Heart left ventricle (tissue), 16 donors: ENCODE measurements at regions not wholly inside any gene's neighbourhood (a gene's known extent, or its start where the extent isn't known, plus 50 kb on each side); places are given as distances from the start of the nearest gene placed in this dataset.
A peak's percentile ranks its signal among the peaks of the same experiment; 100 is the strongest.

Source experiments
- ATAC-seq, 4 donors: fragments of 200-7000 bp; cut with Tn5 transposase; one replicate each; pipeline ENCODE4 v1.9.1; 2020 to 2022; ENCODE audit warnings: moderate library complexity in 4 of 4, mild to moderate bottlenecking in 3 of 4, moderate number of reproducible peaks in 1 of 4
- DNase-seq, 5 donors: peaks; one replicate each; pipeline ENCODE4 v3.0.0-alpha.2; 2020
- H3K27ac ChIP-seq, 12 donors: fragments of 200-600 bp; sonication (generic) in 4 of 12; one replicate each; pipeline versions ENCODE4 v1.5.0 to v1.8.0; 2016 to 2022; ENCODE audit warnings: mild to moderate bottlenecking in 2 of 12
- H3K27me3 ChIP-seq, 9 donors: fragments of 200-600 bp; sonication (generic) in 2 of 9; one replicate each; pipeline versions ENCODE4 v1.5.1 to v1.8.0; 2016 to 2022; ENCODE audit warnings: mild to moderate bottlenecking in 3 of 9
- H3K36me3 ChIP-seq, 9 donors: fragments of 200-600 bp; sonication (generic) in 2 of 9; one replicate each; pipeline versions ENCODE4 v1.5.0 to v1.8.0; 2018 to 2022; ENCODE audit warnings: mild to moderate bottlenecking in 2 of 9
- H3K4me1 ChIP-seq, 12 donors: fragments of 200-600 bp; sonication (generic) in 4 of 12; one replicate each; pipeline versions ENCODE4 v1.5.0 to v1.8.0; 2016 to 2022; ENCODE audit warnings: mild to moderate bottlenecking in 3 of 12
- H3K4me3 ChIP-seq, 12 donors: fragments of 200-600 bp; sonication (generic) in 4 of 12; one replicate each; pipeline versions ENCODE4 v1.5.0 to v1.8.0; 2017 to 2022; ENCODE audit warnings: mild to moderate bottlenecking in 9 of 12, moderate library complexity in 4 of 12
- H3K9me3 ChIP-seq, 12 donors: fragments of 200-600 bp; sonication (generic) in 4 of 12; one replicate each; pipeline versions ENCODE4 v1.5.0 to v1.8.0; 2016 to 2022; ENCODE audit warnings: mild to moderate bottlenecking in 1 of 12
- POLR2A ChIP-seq, 2 donors: fragments of 450-650 bp; IDR thresholded peaks; one replicate each; pipeline ENCODE4 v1.6.1; 2017; ENCODE audit warnings: antibody characterized with exemption in 2 of 2, mild to moderate bottlenecking in 2 of 2, moderate library complexity in 2 of 2
- WGBS, 4 donors: extraction: QIAGEN DNeasy Blood & Tissue Kit in 2 of 4; methylation state at CpG; one replicate each; pipeline versions ENCODE4 v1.1.5 to v1.1.7; 2013 to 2018; 5-methylcytosine and 5-hydroxymethylcytosine counted together
- intact Hi-C, 10 donors: fragments of 100-400 bp; cut with DNase I; formaldehyde crosslinking; loops; one replicate each; pipeline versions ENCODE4 v1.11.1 to v1.14.2; 2022
- TF ChIP-seq, protein P1 (sequence below), 12 donors: fragments of 200-600 bp; sonication (generic) in 4 of 12; IDR thresholded peaks; one replicate each; pipeline versions ENCODE4 v1.5.0 to v1.8.0; 2018 to 2022; ENCODE audit warnings: antibody characterized with exemption in 12 of 12, mild to moderate bottlenecking in 5 of 12
- donor health status: ischemic (EF 13 %, LVEDD 7.1; RV severe dilation, severe dysfunction).
- donor health status: healthy with polysubstance abuse.
- donor health status: DM: no; HTN: yes; CAD: no.
- donor health status: DM: no; HTN: no; CAD: no.
- donor health status: ischemic (EF 25% LVEDD 6.9; RV normal size, moderate dysfunction).
- donor health status: ischemic (EF 25% LVEDD 5.7; RV mildly dilated, moderate dysfunction).
- donor health status: healthy.
- donor health status: DM: yes; HTN: yes; CAD: no.
- donor health status: ischemic (EF 35%, LVEDD 5.7; RV mildly dilated, moderate dysfunction).
- donor health status: nonischemic (EF 11% LVEDD 7.7; RV severe dilation, severe dysfunction).
- donor health status: DM: yes; HTN: yes; CAD: no.
- donor health status: PGD.
- donor health status: ischemic (EF 29% LVEDD 5.4; RV normal size, mild dysfunction).
- donor health status: nonischemic (EF 23%, LVEDD 6.1; RV moderate dilation, normal function).

DNA sequence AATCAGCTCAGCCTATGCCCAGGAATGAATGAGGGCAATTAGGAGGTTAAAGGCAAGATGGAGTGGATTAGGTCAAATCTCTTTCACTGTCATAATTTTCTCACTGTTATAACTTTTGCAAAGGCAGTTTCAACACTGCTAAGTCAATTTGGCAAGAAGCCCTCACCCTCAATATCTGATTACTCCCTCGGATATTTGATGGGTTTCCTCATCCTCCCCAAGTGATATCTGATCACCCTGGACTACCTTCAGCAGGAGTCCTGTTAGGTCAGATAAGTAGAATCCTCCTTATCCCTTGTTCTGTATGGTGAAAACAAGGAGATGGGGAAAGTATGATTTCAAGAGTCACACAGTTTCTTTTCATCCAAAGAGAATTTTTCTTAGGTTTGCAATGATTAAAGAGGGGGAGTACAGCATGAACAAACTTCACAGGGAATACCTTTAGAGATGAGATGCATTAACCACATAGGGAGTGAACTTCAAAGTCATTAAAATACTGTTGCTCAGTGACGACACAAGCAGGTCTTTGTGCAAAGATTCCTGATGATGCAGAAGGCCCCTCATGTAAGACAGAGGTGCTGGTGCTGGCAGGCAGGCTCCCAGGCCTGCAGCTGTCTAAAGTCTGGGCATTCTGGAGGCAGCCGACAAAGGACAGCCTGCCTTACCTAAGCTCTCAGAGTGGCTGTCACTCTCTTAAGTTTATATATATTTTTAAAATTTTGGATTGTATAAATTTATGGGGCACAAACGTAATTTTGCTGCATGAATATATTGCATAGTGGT is 75.4 kb upstream of the POM121L12 start:
- no peak overlapping the region for H3K27ac ChIP-seq
- H3K27me3 ChIP-seq = no peaks in the 10 kb centered on the region
- DNase-seq (no peak), ATAC-seq (no peak)
- peaks cover 0 to 8% (median 0%) of the 10 kb centered on the region in 12 donors for H3K9me3 ChIP-seq
- no peaks in the 10 kb centered on the region for H3K36me3 ChIP-seq
- TF ChIP-seq, protein P1, sequence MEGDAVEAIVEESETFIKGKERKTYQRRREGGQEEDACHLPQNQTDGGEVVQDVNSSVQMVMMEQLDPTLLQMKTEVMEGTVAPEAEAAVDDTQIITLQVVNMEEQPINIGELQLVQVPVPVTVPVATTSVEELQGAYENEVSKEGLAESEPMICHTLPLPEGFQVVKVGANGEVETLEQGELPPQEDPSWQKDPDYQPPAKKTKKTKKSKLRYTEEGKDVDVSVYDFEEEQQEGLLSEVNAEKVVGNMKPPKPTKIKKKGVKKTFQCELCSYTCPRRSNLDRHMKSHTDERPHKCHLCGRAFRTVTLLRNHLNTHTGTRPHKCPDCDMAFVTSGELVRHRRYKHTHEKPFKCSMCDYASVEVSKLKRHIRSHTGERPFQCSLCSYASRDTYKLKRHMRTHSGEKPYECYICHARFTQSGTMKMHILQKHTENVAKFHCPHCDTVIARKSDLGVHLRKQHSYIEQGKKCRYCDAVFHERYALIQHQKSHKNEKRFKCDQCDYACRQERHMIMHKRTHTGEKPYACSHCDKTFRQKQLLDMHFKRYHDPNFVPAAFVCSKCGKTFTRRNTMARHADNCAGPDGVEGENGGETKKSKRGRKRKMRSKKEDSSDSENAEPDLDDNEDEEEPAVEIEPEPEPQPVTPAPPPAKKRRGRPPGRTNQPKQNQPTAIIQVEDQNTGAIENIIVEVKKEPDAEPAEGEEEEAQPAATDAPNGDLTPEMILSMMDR (IDR thresholded peaks at IDR 0.05) = no peak
- no peak for TF ChIP-seq POLR2A (IDR thresholded peaks at IDR 0.05)
- intact Hi-C loops = no loop called here
- H3K4me3 ChIP-seq = no peak overlapping the region
- peaks cover 0 to 14% (median 0%) of the 10 kb centered on the region in 12 donors for H3K4me1 ChIP-seq
- 40 to 58% (median 47%) methylated on average over 4 of the region's 4 CpGs for WGBS, 4 donors

- no peak for ATAC-seq
- Histone ChIP-seq H3K27me3 (no peaks in the 10 kb centered on the region), H3K9me3 (peaks cover 0 to 1% (median 0%) of the 10 kb centered on the region in 12 donors), H3K36me3 (no peaks in the 10 kb centered on the region), H3K27ac (no peak overlapping the region), H3K4me3 (no peak overlapping the region), H3K4me1 (peaks cover 0 to 14% (median 0%) of the 10 kb centered on the region in 12 donors)
- TF ChIP-seq POLR2A (IDR thresholded peaks at IDR 0.05) = no peak
- TF ChIP-seq, protein P1 (IDR thresholded peaks at IDR 0.05) = no peak
- intact Hi-C loops = no loop called here
- 70 to 79% (median 79%) methylated on average over 1 of the region's 1 CpG for WGBS, 4 donors
- no peak for DNase-seq
Measured at GRCh38 chr7:52959336-52959735, 76.1 kb upstream of the POM121L12 start.

- H3K27me3 ChIP-seq = no peaks in the 10 kb centered on the region
- no peak overlapping the region for H3K4me3 ChIP-seq
- no peaks in the 10 kb centered on the region for H3K9me3 ChIP-seq
- 73 to 88% (median 78%) methylated on average over 4 of the region's 4 CpGs for WGBS, 4 donors
- no peak for DNase-seq
- H3K27ac ChIP-seq = no peak overlapping the region
- H3K4me1 ChIP-seq = peaks cover 0 to 14% (median 0%) of the 10 kb centered on the region in 12 donors
- TF ChIP-seq, protein P1 (IDR thresholded peaks at IDR 0.05) = no peak
- TF ChIP-seq POLR2A (IDR thresholded peaks at IDR 0.05) = no peak
- no peak for ATAC-seq
- intact Hi-C loops = no loop called here
- H3K36me3 ChIP-seq = no peaks in the 10 kb centered on the region
Measured at GRCh38 chr7:52958621-52959140, 76.8 kb upstream of the POM121L12 start.

- peak overlapping the region in 1 of 12 donors; percentile 33 for H3K4me3 ChIP-seq
- no peak for TF ChIP-seq POLR2A (IDR thresholded peaks at IDR 0.05)
- TF ChIP-seq, protein P1 (IDR thresholded peaks at IDR 0.05) = no peak
- no peaks in the 10 kb centered on the region for H3K9me3 ChIP-seq
- no peak overlapping the region for H3K27ac ChIP-seq
- peaks cover 0 to 6% (median 0%) of the 10 kb centered on the region in 12 donors for H3K4me1 ChIP-seq
- ATAC-seq = no peak
- 43 to 57% (median 47%) methylated on average over 10 of the region's 10 CpGs for WGBS, 4 donors
- H3K27me3 ChIP-seq = no peaks in the 10 kb centered on the region
- no peak for DNase-seq
- intact Hi-C loops = no loop called here
- no peaks in the 10 kb centered on the region for H3K36me3 ChIP-seq
Measured at GRCh38 chr7:52956379-52956915, 79.0 kb upstream of the POM121L12 start.
